K562 (cell line): ENCODE measurements at regions not wholly inside any gene's neighbourhood (a gene's known extent, or its start where the extent isn't known, plus 50 kb on each side); places are given as distances from the start of the nearest gene placed in this dataset.

Source experiments
- BRD4 ChIP-seq: fragments of 200-600 bp; sonication (generic); IDR thresholded peaks from 2 replicates; pipeline ENCODE4 v1.6.1; 2017; ENCODE audit warnings: inconsistent platforms
- GATA2 ChIP-seq: sonication (generic); formaldehyde crosslinking; IDR thresholded peaks from 2 replicates; pipeline ENCODE4 v1.4.0; 2020; ENCODE audit warnings: mild to moderate bottlenecking, missing genetic modification reagents
- HCFC1 ChIP-seq: IDR thresholded peaks from 2 replicates; pipeline ENCODE4 v1.6.1; 2012; ENCODE audit warnings: low read depth, low read length, improper control_type of control experiment
- HMG20B ChIP-seq: fragments of 250-450 bp; sonication (Bioruptor Pico); IDR thresholded peaks from 2 replicates; pipeline ENCODE4 v1.5.0; 2021; ENCODE audit warnings: mild to moderate bottlenecking
- TGIF2 ChIP-seq: sonication (generic); formaldehyde crosslinking; IDR thresholded peaks from 2 replicates; pipeline ENCODE4 v1.8.1; 2022; ENCODE audit warnings: mild to moderate bottlenecking, missing genetic modification reagents, moderate library complexity
- ZNF274 ChIP-seq: IDR thresholded peaks from 2 replicates; pipeline ENCODE4 v1.6.1; 2011; ENCODE audit warnings: low read depth, mild to moderate bottlenecking, low read length, moderate library complexity, borderline replicate concordance

DNA sequence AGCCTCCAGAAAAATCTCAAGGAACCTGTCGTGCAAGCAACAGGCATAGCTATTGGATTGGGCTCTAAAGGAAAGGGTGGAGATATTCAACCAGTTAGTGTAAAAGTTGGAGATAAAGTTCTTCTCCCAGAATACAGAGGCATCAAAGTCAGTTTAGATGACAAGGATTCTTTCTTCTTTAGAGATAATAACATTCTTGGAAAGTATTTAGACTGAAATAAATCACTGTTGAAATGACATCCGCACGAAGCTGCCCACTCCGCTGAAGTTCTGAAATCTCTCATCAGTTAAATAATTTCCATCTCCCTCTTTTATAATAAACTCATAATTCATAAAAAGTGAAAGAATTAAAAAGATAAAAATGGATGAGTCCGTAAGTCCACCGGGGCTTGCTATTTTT is 1354.9 kb upstream of the TMEM132C start:
- TF ChIP-seq ZNF274: no peak
- TF ChIP-seq BRD4: no peak
- no peak for TF ChIP-seq TGIF2
- TF ChIP-seq GATA2 (CRISPR knock-in tag): no peak
- no peak for TF ChIP-seq HMG20B (CRISPR knock-in tag)
- no peak for TF ChIP-seq HCFC1
